Endothelial cell (in vitro differentiated cells): ENCODE measurements at regions not wholly inside any gene's neighbourhood (a gene's known extent, or its start where the extent isn't known, plus 50 kb on each side); places are given as distances from the start of the nearest gene placed in this dataset.

Experiments used
- DNase-seq: peaks from one replicate; pipeline ENCODE4 v3.0.0; 2021; ENCODE audit warnings: low spot score
- H3K27ac Mint-ChIP-seq: one replicate; pipeline ENCODE4 v1.8.0; 2021; ENCODE audit warnings: mixed read lengths, inconsistent platforms; ENCODE audit not compliant: unreplicated experiment
- H3K27me3 Mint-ChIP-seq: one replicate; pipeline ENCODE4 v1.8.0; 2021; ENCODE audit warnings: mild to moderate bottlenecking, moderate library complexity, mixed read lengths, inconsistent platforms; ENCODE audit not compliant: unreplicated experiment
- H3K36me3 Mint-ChIP-seq: one replicate; pipeline ENCODE4 v1.8.0; 2021; ENCODE audit warnings: mild to moderate bottlenecking, low read depth, mixed read lengths, inconsistent platforms; ENCODE audit not compliant: unreplicated experiment
- H3K4me1 Mint-ChIP-seq: one replicate; pipeline ENCODE4 v1.8.0; 2021; ENCODE audit warnings: mild to moderate bottlenecking, mixed read lengths, inconsistent platforms; ENCODE audit not compliant: unreplicated experiment
- H3K4me3 Mint-ChIP-seq: one replicate; pipeline ENCODE4 v1.8.0; 2021; ENCODE audit warnings: mild to moderate bottlenecking, mixed read lengths, inconsistent platforms; ENCODE audit not compliant: unreplicated experiment
- H3K9me3 Mint-ChIP-seq: one replicate; pipeline ENCODE4 v1.8.0; 2021; ENCODE audit warnings: mixed read lengths, inconsistent platforms; ENCODE audit not compliant: unreplicated experiment
- TF ChIP-seq, protein P1 (sequence below): fragments of 200-600 bp; sonication (generic); IDR thresholded peaks from one replicate; pipeline ENCODE4 v1.5.0; 2021; ENCODE audit warnings: antibody characterized with exemption; ENCODE audit not compliant: unreplicated experiment

GRCh38 chr5:124883681-124884080, 137.2 kb upstream of the ZNF608 start:
- no peaks in the 10 kb centered on the region for H3K27me3 Mint-ChIP-seq
- no peaks in the 10 kb centered on the region for H3K36me3 Mint-ChIP-seq
- peaks cover 1% of the 10 kb centered on the region for H3K4me1 Mint-ChIP-seq
- no peaks in the 10 kb centered on the region for H3K9me3 Mint-ChIP-seq
- no peak overlapping the region for H3K4me3 Mint-ChIP-seq
- TF ChIP-seq, protein P1, sequence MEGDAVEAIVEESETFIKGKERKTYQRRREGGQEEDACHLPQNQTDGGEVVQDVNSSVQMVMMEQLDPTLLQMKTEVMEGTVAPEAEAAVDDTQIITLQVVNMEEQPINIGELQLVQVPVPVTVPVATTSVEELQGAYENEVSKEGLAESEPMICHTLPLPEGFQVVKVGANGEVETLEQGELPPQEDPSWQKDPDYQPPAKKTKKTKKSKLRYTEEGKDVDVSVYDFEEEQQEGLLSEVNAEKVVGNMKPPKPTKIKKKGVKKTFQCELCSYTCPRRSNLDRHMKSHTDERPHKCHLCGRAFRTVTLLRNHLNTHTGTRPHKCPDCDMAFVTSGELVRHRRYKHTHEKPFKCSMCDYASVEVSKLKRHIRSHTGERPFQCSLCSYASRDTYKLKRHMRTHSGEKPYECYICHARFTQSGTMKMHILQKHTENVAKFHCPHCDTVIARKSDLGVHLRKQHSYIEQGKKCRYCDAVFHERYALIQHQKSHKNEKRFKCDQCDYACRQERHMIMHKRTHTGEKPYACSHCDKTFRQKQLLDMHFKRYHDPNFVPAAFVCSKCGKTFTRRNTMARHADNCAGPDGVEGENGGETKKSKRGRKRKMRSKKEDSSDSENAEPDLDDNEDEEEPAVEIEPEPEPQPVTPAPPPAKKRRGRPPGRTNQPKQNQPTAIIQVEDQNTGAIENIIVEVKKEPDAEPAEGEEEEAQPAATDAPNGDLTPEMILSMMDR = no peak
- no peak overlapping the region for H3K27ac Mint-ChIP-seq
- no peak for DNase-seq

DNA sequence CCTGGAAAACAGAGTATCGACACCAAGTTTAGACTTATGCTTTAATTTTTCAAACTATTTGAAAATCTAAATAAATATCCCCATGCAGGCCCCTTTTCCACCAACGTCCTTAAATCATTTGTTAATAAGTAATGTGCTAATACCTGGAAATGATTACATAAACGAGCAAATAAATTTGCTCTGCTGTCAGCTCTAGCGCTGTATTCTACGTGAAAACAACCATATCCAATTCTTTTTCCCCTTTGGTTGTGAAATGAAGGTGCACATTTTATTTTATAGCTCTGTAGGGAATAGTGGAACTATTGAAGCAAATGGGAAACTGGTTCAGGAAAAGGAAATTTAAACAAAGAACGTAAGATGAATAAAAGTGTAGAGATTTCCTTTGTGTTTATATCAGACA, 137.7 kb upstream of the ZNF608 start:
- Mint-ChIP-seq H3K27me3 (no peaks in the 10 kb centered on the region), H3K9me3 (no peaks in the 10 kb centered on the region), H3K27ac (no peak overlapping the region), H3K4me1 (peaks cover 6% of the 10 kb centered on the region), H3K4me3 (no peak overlapping the region), H3K36me3 (no peaks in the 10 kb centered on the region)
- no peak for DNase-seq
- TF ChIP-seq, protein P1 = no peak

DNA sequence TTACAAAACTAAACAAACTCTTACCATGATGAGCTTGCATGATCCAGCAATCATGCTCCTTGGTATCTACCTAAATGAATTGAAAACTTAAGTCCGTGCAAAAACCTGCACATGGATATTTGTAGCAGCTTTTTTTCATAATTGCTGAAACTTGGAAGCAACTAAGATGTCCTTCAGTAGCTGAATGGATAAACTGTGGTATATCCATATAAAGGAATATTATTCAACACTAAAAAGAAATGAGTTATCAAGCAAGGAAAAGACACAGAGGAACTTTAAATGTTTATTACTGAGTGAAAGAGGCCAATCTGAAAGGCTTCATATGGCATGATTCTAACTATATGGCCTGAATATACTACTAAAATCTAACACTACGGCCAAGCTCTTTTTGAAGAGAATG, 139.1 kb upstream of the ZNF608 start:
- DNase-seq = no peak
- Mint-ChIP-seq H3K4me3 (no peak overlapping the region), H3K36me3 (no peaks in the 10 kb centered on the region), H3K9me3 (no peaks in the 10 kb centered on the region), H3K27ac (no peak overlapping the region), H3K4me1 (peaks cover 8% of the 10 kb centered on the region), H3K27me3 (no peaks in the 10 kb centered on the region)
- TF ChIP-seq, protein P1 = no peak

DNA sequence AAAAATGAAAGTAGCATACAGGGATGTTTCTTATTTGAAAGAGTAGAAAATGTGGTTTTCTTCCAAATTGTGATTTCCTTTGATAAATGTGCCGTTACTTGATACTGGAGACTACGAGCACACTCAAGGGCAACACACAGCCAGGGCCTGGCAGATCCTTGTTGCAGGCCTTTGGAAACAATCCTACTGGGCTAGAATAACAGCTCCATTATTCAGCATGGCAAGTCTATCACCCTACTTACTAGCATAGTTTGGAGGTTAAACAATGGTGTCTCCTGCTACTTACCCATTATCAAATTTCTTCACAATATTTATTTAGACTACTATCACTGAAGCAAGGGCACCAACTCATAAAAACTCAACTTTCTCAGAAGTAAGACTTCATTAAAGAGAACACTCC, 140.8 kb upstream of the ZNF608 start:
- H3K36me3 Mint-ChIP-seq = no peaks in the 10 kb centered on the region
- H3K27me3 Mint-ChIP-seq = no peaks in the 10 kb centered on the region
- H3K27ac Mint-ChIP-seq = no peak overlapping the region
- H3K4me1 Mint-ChIP-seq = peaks cover 8% of the 10 kb centered on the region
- no peak for DNase-seq
- H3K9me3 Mint-ChIP-seq = no peaks in the 10 kb centered on the region
- TF ChIP-seq, protein P1 = no peak
- no peak overlapping the region for H3K4me3 Mint-ChIP-seq

DNA sequence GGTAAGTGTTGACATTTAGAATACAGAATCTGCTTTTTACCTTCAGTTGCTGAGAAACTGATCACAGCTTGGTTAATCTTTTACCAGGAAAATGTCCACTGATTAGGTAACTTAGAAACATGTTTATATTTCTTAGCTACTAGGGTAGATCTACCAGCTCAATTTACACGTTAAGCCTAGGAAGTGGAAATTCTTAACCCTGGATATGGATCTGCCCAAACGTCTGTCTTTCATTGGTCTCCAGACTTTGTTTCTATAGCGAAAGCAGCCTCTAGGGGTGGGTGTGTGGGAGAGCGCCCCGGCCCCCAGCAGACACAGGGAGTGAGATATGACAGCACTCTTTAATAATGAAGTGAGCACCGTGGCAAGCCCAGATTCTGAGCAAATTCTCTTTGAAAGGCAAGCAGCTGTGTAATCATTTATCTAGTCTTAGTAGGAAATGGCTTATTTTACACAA, 141.6 kb upstream of the ZNF608 start:
- H3K27ac Mint-ChIP-seq = no peak overlapping the region
- H3K27me3 Mint-ChIP-seq = no peaks in the 10 kb centered on the region
- peak; percentile 15 for DNase-seq
- H3K36me3 Mint-ChIP-seq = no peaks in the 10 kb centered on the region
- peaks cover 8% of the 10 kb centered on the region for H3K4me1 Mint-ChIP-seq
- H3K4me3 Mint-ChIP-seq = no peak overlapping the region
- H3K9me3 Mint-ChIP-seq = no peaks in the 10 kb centered on the region
- TF ChIP-seq, protein P1 = no peak
